ENCODE measurements at regions not wholly inside any gene's neighbourhood (a gene's known extent, or its start where the extent isn't known, plus 50 kb on each side); places are given as distances from the start of the nearest gene placed in this dataset.

DNA sequence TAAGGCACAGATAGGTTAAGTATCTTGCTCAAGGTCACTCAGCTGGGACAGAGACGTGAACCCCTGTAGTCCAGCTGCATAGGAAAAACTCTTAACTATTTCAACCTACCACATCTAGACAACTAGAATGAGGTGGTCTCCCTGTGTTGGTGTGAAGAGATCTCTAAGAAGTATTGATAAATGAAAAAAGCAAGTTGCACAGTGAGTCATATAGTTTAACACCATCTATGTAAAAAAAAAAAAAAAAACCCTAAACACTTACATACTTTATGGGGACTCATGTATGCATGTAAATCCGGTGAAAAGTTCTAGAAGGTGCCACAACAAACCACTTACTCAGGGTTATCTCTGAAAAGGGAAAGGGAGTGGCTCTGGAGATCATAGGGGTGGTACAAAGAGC lies 185.5 kb downstream of the SATB1 start:
- TF ChIP-seq TP53 (CRISPR knock-in tag; IDR thresholded peaks at IDR 0.05) = no peak
- TF ChIP-seq, protein P1, sequence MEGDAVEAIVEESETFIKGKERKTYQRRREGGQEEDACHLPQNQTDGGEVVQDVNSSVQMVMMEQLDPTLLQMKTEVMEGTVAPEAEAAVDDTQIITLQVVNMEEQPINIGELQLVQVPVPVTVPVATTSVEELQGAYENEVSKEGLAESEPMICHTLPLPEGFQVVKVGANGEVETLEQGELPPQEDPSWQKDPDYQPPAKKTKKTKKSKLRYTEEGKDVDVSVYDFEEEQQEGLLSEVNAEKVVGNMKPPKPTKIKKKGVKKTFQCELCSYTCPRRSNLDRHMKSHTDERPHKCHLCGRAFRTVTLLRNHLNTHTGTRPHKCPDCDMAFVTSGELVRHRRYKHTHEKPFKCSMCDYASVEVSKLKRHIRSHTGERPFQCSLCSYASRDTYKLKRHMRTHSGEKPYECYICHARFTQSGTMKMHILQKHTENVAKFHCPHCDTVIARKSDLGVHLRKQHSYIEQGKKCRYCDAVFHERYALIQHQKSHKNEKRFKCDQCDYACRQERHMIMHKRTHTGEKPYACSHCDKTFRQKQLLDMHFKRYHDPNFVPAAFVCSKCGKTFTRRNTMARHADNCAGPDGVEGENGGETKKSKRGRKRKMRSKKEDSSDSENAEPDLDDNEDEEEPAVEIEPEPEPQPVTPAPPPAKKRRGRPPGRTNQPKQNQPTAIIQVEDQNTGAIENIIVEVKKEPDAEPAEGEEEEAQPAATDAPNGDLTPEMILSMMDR (IDR thresholded peaks at IDR 0.05) = no peak

Data from WTC11 (cell line).